ENCODE measurements at regions not wholly inside any gene's neighbourhood (a gene's known extent, or its start where the extent isn't known, plus 50 kb on each side); places are given as distances from the start of the nearest gene placed in this dataset.

DNA sequence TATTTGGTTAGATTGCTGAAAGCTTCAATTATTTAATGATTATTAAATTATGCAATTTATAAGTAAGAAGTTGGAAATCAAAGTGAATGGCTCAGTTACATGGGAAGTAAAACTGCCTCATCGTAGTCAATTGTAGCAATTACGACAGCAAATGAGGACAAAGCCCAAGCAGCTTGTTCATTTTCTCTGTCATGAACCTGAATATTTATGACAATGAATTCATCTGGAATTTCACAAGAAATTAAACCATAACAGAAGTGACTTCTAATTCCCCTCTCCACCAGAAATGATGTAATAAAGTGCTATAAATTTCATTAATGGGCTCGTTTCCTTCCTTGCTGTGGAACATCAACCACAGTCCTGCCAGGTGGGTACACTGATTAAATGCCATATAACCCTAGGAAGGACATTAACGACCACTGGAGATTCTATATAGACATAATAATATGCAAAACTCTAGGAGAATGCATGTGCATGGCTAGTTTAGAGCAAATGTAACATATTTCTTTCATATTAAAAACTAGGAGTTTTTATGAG lies 273.8 kb upstream of the DCBLD2 start:
- DNase-seq = no peak

- DNase-seq = peak in 1 of 2 donors; percentile 3
These were observed 271.5 kb upstream of the DCBLD2 start for GRCh38 chr3:99172736-99173657.

DNA sequence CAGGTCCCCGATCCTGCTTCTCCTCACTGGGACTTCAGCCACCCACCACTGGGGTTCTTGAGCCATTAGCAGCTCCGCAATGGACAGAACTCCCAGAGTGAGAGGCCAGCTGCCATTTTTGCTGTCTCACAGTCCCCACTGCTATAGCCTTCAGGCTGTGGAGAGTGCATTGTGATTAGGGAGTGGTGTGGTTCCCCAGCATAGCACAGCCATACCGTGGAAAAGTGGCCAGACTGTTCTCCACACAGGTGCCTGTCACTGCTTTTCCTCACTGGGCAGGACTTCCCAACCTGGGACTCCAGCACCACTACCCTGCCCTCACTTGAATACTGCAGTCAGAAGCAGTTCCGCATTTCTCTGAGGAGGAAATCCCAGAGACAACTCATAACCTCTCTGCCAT lies 270.3 kb upstream of the DCBLD2 start:
- DNase-seq = no peak

- no peak for DNase-seq
These were observed 269.5 kb upstream of the DCBLD2 start for GRCh38 chr3:99170867-99171517.

- DNase-seq = no peak
These were observed 265.6 kb upstream of the DCBLD2 start for GRCh38 chr3:99167071-99167470.

- no peak for DNase-seq
These were observed 261.8 kb upstream of the DCBLD2 start for GRCh38 chr3:99163314-99163713.

DNA sequence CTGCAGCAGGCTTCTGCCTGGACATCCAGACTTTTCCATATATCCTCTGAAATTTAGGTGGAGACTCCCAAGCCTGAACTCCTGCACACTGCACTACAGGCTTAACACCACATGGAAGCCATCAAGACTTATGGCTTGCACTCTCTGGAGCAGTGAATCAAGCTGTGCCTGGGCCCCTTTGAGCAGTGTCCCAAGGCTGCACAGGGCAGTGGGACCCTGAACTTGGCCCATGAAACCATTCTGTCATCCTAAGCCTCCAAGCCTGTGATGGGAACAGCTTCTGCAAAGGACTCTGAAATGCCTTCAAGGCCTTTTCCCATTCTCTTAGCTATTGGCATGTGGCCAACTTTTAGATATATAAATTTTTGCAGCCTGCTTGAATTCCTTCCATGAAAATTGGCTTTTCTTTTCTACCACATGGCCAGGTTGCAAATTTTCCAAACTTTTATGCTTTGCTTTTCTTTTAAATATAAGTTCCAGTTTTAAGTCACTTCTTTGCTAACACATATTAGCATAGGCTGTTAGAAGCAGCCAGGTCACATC lies 257.8 kb upstream of the DCBLD2 start:
- no peak for DNase-seq

DNA sequence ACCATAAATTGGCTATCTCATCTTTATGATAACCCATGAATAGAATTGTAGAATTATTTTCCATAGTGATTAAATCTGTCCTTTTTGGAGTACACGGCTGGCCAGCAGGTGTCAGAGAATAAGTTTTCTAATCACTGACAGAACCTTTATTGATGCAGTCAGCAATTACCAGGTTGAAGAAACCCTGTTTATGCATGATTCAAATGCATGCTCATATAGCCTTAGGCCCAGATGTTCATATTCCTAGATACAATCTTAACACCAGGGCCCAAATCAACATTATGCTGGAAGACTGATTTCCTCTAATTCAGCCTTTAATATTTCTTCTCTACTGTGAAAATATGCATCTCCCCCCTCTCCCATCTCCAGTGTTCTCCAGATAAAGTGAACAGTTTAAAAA lies 243.5 kb upstream of the DCBLD2 start:
- DNase-seq = no peak

GRCh38 chr3:99143493-99143892 lies 242.0 kb upstream of the DCBLD2 start:
- DNase-seq = no peak

DNA sequence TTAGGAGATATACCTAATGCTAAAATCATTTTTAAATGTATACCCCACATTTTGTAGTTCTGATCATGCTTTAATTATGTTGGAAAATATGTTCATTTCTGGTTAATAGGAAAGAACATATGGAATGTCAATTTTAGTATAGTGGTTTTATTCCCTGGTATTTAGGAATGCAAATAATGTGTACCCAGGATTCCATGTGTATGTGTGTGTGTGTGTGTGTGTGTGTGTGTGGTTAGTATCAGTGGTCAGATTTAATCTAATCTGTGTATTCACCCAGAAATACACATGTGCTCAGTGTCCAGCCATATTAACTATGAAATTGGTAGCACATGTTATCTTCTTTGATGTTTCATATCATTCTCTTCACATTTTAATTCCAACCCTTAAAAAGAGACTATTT lies 233.5 kb upstream of the DCBLD2 start:
- DNase-seq = no peak

DNA sequence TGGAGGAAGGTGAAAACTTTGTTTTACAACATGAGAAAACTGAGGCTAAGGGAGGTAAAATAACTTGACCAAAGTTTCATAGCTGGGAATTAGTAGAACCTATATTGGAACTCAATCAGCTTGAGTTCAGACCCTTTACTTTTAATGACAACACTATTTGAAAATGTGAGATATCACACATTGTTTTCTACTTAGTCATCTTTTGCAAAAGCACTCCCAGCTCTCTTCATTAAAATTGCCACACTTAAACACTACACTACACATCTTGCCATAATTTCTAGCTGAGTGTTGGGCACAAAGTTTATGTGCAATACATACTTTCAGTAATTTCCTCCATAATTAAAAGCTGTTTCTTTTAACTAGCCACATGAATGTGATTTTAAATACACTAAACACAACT lies 230.4 kb upstream of the DCBLD2 start:
- no peak for DNase-seq

- no peak for DNase-seq
These were observed 227.4 kb upstream of the DCBLD2 start for GRCh38 chr3:99128725-99129505.

GRCh38 chr3:99128235-99128634 lies 226.7 kb upstream of the DCBLD2 start:
- DNase-seq = no peak

DNA sequence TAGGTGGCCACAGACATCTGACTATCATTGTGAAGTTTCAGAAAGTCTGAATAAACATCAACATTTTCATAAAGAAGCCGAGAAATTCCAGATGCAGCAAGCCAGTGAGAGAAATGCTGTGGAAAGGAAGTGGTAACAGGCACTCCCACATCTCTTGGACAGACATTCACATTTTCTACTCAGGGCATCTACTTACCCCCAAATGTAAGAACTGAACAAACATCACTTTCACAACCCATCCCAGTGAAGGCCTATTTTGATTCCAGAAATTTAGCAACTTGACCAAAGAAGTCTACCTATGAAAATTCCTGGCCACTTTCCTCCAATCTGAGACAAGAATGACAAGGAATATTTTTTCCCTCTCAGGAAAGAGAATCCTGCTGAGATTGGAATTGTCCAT lies 224.8 kb upstream of the DCBLD2 start:
- no peak for DNase-seq

GRCh38 chr3:99119385-99119784 lies 217.9 kb upstream of the DCBLD2 start:
- DNase-seq = no peak

DNA sequence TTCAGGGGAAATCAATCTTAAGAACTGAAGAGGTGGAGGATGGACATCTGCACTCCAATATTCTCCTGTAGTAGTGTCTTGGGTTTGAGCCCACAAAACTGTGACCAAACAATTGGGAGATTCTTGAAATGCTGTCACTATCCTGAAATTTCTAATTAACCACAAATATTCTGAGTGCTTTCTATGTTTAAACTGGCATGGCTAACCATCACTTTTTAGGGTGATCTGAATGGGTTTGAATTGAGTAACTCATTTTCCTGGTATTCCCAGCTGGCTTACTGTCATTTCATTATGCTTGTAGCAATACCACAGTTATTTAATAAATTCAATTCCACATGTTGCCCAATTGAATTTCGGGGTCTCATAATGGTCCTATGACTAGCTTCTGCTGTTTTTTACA lies 216.9 kb upstream of the DCBLD2 start:
- DNase-seq = no peak

- no peak for DNase-seq
These were observed 213.2 kb upstream of the DCBLD2 start for GRCh38 chr3:99114565-99115291.

DNA sequence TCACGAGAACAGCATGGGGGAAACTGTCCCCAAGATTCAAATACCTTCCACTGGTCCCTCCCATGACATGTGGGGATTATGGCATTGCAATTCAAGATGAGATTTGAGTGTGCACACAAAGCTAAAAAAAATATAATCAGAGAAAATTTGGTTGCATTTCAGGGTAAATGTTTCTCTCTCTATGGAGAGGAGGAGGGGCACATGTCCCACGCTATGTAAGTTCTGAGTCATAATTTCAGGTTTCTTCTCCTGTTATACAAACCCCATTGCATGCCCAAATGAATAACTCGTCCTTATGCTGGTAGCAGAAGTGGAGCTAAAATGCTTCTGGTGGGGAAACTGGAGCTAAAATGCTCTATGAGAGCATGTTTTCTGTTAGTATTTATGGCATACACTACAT lies 209.7 kb upstream of the DCBLD2 start:
- DNase-seq = no peak

GRCh38 chr3:99110401-99110800 lies 208.9 kb upstream of the DCBLD2 start:
- no peak for DNase-seq

DNA sequence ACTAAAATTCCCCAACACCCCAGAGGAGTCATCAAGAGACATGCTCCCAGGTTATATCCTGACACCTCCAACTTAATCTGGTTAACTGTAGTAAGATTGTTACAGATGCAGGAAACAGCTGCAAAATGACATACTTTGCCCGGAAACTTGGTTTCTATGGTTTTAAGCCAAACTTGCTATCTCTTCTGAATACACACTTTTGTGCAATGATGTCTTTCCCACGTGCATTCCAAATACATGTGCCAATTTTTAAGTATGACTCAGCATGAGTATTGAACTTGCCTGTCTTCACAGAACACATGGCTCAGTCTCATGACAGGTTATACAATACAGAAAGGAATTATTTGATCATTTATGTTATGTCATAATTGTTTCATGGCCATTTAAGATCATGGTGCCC lies 207.0 kb upstream of the DCBLD2 start:
- no peak for DNase-seq

DNA sequence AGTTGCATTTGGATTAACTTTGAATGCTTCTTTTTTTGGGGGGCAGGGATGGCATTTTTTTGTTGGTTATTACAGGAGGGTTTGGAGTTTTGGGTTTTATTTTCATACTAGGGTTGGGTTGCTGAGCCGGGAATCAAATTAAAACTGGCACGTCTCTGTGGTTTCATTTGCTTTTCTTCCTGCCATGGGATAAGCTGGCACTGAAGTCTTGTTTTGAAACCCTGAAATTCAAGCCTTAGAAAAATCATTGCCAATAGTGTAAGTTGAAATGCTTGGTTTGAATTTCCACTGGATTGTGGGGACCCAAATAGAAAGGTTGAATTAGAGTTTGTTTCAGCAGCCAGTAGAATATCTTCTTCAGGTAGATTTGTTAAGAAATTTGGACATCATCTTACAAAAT lies 193.1 kb upstream of the DCBLD2 start:
- DNase-seq = no peak

GRCh38 chr3:99087277-99087676 lies 185.8 kb upstream of the DCBLD2 start:
- DNase-seq = no peak
